ENCODE measurements at regions not wholly inside any gene's neighbourhood (a gene's known extent, or its start where the extent isn't known, plus 50 kb on each side); places are given as distances from the start of the nearest gene placed in this dataset.
A peak's percentile ranks its signal among the peaks of the same experiment; 100 is the strongest.

DNA sequence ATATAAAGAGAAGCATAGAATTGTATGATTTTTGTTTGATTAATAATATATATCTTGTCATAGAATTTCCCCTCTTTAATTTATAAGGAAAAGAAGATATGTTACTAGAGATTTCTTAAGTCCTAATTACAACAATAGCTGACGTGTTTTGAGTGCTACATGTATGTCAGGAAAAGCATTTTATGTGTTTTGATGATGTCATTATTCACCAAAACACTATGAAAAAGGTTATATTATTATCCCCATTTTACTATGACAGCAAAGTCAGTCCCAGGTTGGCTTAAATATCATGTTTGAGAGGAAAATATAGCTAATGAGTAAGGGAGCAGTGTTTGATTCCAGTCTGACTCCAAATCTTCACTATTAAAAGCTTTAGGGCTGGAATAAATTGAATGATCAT is 428.4 kb upstream of the GOLIM4 start:
- TF ChIP-seq, protein P1, sequence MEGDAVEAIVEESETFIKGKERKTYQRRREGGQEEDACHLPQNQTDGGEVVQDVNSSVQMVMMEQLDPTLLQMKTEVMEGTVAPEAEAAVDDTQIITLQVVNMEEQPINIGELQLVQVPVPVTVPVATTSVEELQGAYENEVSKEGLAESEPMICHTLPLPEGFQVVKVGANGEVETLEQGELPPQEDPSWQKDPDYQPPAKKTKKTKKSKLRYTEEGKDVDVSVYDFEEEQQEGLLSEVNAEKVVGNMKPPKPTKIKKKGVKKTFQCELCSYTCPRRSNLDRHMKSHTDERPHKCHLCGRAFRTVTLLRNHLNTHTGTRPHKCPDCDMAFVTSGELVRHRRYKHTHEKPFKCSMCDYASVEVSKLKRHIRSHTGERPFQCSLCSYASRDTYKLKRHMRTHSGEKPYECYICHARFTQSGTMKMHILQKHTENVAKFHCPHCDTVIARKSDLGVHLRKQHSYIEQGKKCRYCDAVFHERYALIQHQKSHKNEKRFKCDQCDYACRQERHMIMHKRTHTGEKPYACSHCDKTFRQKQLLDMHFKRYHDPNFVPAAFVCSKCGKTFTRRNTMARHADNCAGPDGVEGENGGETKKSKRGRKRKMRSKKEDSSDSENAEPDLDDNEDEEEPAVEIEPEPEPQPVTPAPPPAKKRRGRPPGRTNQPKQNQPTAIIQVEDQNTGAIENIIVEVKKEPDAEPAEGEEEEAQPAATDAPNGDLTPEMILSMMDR (IDR thresholded peaks at IDR 0.05), result no peak
- H3K36me3 Mint-ChIP-seq (ENCODE audit: low read depth), result no peaks in the 10 kb centered on the region; the same call in 1 of the 2 replicates

DNA sequence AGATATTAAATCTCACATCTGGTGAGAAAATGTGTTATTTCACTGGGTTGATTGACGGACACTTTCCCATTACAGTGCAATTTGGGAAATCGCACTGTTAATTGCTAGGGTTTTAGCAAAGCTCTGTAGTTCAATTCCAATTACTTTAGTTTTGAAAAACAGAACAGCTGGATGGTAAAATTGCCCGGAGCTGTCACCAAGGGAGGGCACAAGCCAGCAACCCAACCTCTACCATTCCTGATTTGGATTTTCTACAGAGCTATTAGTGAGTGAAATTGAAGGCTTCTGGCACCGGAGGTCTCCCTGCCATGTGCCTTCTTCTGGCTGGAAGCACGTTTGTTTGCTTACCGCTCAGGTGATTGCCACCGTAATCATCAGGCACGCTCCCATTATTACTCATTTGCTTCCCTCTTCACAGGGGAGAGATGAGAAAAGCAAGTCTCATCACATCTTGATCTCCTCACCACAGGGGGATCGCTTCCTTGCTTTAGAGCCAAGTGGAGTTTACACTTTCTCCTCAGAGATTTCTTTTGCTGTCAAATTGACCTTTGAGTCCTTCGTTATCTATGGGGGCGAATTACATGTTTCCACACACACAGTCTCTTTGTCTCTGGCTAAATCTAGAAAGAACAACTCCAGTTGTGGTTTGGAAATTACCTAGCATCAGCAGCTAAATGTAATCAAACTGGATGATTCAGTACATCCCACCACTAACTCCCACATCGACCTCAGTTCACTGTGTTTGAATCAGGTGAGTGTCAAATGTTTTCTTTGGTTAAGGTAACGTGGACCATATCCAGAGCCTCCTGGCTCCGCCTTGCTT is 421.7 kb upstream of the GOLIM4 start:
- Mint-ChIP-seq H3K4me3 (no peak overlapping the region), H3K9me3 (peaks cover 6% of the 10 kb centered on the region; the same call in 1 of the 2 replicates), H3K27ac (no peak overlapping the region), H3K27me3 (ENCODE audit: insufficient read depth) (no peaks in the 10 kb centered on the region; the same call in 1 of the 2 replicates), H3K36me3 (ENCODE audit: low read depth) (no peaks in the 10 kb centered on the region; the same call in 1 of the 2 replicates), H3K4me1 (ENCODE audit: low read depth) (no peaks in the 10 kb centered on the region)
- TF ChIP-seq, protein P1 (IDR thresholded peaks at IDR 0.05), result no peak
- DNase-seq, result no peak

More for the DNA sequence above, 428.4 kb upstream of the GOLIM4 start:
- H3K27ac Mint-ChIP-seq, result no peak overlapping the region
- no peak overlapping the region for H3K4me3 Mint-ChIP-seq
- no peaks in the 10 kb centered on the region for H3K27me3 Mint-ChIP-seq (ENCODE audit: insufficient read depth)
- peaks cover 6% of the 10 kb centered on the region; the same call in 1 of the 2 replicates for H3K9me3 Mint-ChIP-seq
- no peaks in the 10 kb centered on the region for H3K4me1 Mint-ChIP-seq (ENCODE audit: low read depth)
- DNase-seq, result no peak

DNA sequence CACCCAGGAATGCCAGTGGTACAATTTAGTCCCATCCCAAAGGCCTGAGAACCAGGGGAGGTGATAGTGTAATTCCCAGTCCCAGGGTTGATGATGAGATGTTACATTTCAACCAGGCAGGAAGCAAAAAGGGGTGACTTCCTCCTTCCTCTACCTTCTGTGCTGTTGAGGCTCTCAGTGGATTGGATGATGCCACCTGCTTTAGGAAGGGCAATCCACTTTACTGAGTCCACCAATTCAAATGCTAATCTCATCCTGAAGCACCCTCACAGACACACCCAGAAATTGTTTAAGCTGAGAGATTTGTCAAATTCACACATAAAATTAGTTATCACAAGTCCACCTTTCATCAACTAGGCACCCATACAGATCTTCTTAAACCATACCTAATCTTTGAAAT is 418.5 kb upstream of the GOLIM4 start:
- H3K9me3 Mint-ChIP-seq, result no peaks in the 10 kb centered on the region
- no peaks in the 10 kb centered on the region for H3K4me1 Mint-ChIP-seq (ENCODE audit: low read depth)

DNA sequence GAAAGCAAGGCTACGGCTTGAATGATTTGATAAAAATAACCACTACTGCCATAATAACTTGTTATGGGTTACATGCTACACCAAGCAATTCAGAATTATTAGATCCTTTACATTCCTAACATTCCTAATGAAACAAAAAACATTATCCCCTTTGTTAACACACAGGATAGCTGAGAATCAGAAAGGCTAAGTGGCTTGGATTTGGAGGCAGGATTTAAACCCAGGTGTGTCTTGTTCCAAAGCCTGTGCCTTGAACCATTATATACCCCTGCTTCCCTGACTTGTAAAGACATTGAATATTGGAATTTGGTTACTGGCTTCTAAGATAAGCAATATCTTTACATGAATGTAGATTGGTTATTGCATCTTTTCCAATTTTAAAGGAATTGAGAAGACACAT is 417.1 kb upstream of the GOLIM4 start:
- Mint-ChIP-seq H3K4me3 (no peak overlapping the region), H3K27ac (no peak overlapping the region), H3K4me1 (ENCODE audit: low read depth) (no peaks in the 10 kb centered on the region), H3K9me3 (no peaks in the 10 kb centered on the region), H3K36me3 (ENCODE audit: low read depth) (no peaks in the 10 kb centered on the region), H3K27me3 (ENCODE audit: insufficient read depth) (no peaks in the 10 kb centered on the region; the same call in 1 of the 2 replicates)
- TF ChIP-seq, protein P1 (IDR thresholded peaks at IDR 0.05), result no peak
- DNase-seq, result no peak

More for the DNA sequence above, 418.5 kb upstream of the GOLIM4 start:
- DNase-seq, result no peak
- Mint-ChIP-seq H3K4me3 (no peak overlapping the region), H3K27ac (no peak overlapping the region), H3K36me3 (ENCODE audit: low read depth) (no peaks in the 10 kb centered on the region), H3K27me3 (ENCODE audit: insufficient read depth) (no peaks in the 10 kb centered on the region; the same call in 1 of the 2 replicates)
- TF ChIP-seq, protein P1 (IDR thresholded peaks at IDR 0.05), result no peak

DNA sequence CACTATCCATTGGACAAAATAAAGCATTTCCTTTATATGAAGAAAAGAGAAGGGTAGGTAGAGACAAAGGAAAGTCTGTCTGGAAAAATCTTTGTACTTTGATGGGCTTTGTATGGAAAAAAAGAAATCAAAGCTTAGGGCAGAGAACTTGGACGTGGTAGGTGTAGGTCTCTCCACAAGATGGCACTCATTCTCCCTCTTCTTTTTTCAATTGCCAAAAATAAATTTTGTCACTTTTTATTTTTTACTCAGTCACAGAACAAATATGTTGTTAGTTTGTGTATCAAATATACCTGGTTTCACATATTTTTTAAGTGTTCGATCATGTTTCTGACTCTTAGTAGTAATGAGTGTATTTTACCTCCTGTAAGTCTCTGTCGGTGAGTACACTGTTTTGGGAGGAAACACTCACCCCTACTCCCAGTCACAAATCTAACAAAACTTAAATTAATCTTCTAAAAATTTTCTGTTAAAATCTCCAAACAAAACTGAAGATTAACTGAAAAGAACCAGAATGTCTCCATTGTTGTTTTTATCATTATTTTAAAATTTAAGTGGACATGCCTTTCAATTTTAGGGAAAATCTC is 415.8 kb upstream of the GOLIM4 start:
- Mint-ChIP-seq H3K36me3 (ENCODE audit: low read depth) (no peaks in the 10 kb centered on the region), H3K9me3 (no peaks in the 10 kb centered on the region), H3K27me3 (ENCODE audit: insufficient read depth) (no peaks in the 10 kb centered on the region; the same call in 1 of the 2 replicates), H3K4me1 (ENCODE audit: low read depth) (no peaks in the 10 kb centered on the region), H3K27ac (no peak overlapping the region), H3K4me3 (no peak overlapping the region)
- peak; percentile 1 for DNase-seq
- TF ChIP-seq, protein P1 (IDR thresholded peaks at IDR 0.05), result peak; percentile 79
